ENCODE measurements at regions not wholly inside any gene's neighbourhood (a gene's known extent, or its start where the extent isn't known, plus 50 kb on each side); places are given as distances from the start of the nearest gene placed in this dataset.

- H3K4me1 ChIP-seq: no peaks in the 10 kb centered on the region
- intact Hi-C loops (cut with DNase I): no loop called here
- no peak for TF ChIP-seq CTCF (IDR thresholded peaks at IDR 0.05)
- H3K27me3 ChIP-seq (ENCODE audit: low read depth): no peaks in the 10 kb centered on the region
- ATAC-seq (no peak), DNase-seq (no peak)
- no peak overlapping the region for H3K27ac ChIP-seq
- H3K36me3 ChIP-seq: no peaks in the 10 kb centered on the region
- H3K9me3 ChIP-seq: no peaks in the 10 kb centered on the region
- no peak overlapping the region for H3K4me3 ChIP-seq
Observed at GRCh38 chr6:69601132-69601531, 195.7 kb downstream of the LMBRD1 start.

GRCh38 chr6:69594405-69594804 lies 202.4 kb downstream of the LMBRD1 start:
- TF ChIP-seq CTCF (IDR thresholded peaks at IDR 0.05): no peak
- Histone ChIP-seq H3K4me3 (no peak overlapping the region), H3K27ac (no peak overlapping the region), H3K4me1 (no peaks in the 10 kb centered on the region), H3K27me3 (ENCODE audit: low read depth) (no peaks in the 10 kb centered on the region), H3K9me3 (no peaks in the 10 kb centered on the region), H3K36me3 (no peaks in the 10 kb centered on the region)
- DNase-seq (no peak), ATAC-seq (no peak)
- intact Hi-C loops (cut with DNase I): no loop called here

GRCh38 chr6:69593706-69594105 lies 203.1 kb downstream of the LMBRD1 start:
- H3K4me1 ChIP-seq: no peaks in the 10 kb centered on the region
- H3K4me3 ChIP-seq: no peak overlapping the region
- DNase-seq: no peak
- intact Hi-C loops (cut with DNase I): no loop called here
- H3K9me3 ChIP-seq: no peaks in the 10 kb centered on the region
- no peaks in the 10 kb centered on the region for H3K27me3 ChIP-seq (ENCODE audit: low read depth)
- no peak overlapping the region for H3K27ac ChIP-seq
- TF ChIP-seq CTCF (IDR thresholded peaks at IDR 0.05): no peak
- no peak for ATAC-seq
- no peaks in the 10 kb centered on the region for H3K36me3 ChIP-seq

- no peak for TF ChIP-seq CTCF (IDR thresholded peaks at IDR 0.05)
Observed at GRCh38 chr6:69589626-69590025, 207.2 kb downstream of the LMBRD1 start.

GRCh38 chr6:69584913-69585729 lies 211.7 kb downstream of the LMBRD1 start:
- Histone ChIP-seq H3K9me3 (no peaks in the 10 kb centered on the region), H3K27ac (no peak overlapping the region), H3K27me3 (ENCODE audit: low read depth) (no peaks in the 10 kb centered on the region), H3K4me3 (no peak overlapping the region), H3K36me3 (no peaks in the 10 kb centered on the region), H3K4me1 (no peaks in the 10 kb centered on the region)
- ATAC-seq (no peak), DNase-seq (no peak)
- intact Hi-C loops (cut with DNase I): no loop called here
- TF ChIP-seq CTCF (IDR thresholded peaks at IDR 0.05): no peak

More at GRCh38 chr6:69589626-69590025, 207.2 kb downstream of the LMBRD1 start:
- no peaks in the 10 kb centered on the region for H3K27me3 ChIP-seq (ENCODE audit: low read depth)
- no peak for ATAC-seq
- no peaks in the 10 kb centered on the region for H3K4me1 ChIP-seq
- H3K9me3 ChIP-seq: no peaks in the 10 kb centered on the region
- no peaks in the 10 kb centered on the region for H3K36me3 ChIP-seq
- no peak for DNase-seq
- intact Hi-C loops (cut with DNase I): no loop called here
- no peak overlapping the region for H3K4me3 ChIP-seq
- no peak overlapping the region for H3K27ac ChIP-seq
